ENCODE measurements at regions not wholly inside any gene's neighbourhood (a gene's known extent, or its start where the extent isn't known, plus 50 kb on each side); places are given as distances from the start of the nearest gene placed in this dataset.

GRCh38 chr3:43194069-43194468 lies 88.2 kb upstream of the POMGNT2 start:
- Histone ChIP-seq H3K4me1 (ENCODE audit: low read length) (no peaks in the 10 kb centered on the region), H3K79me2 (ENCODE audit: low read length) (no peaks in the 10 kb centered on the region), H2AFZ (ENCODE audit: low read depth, low read length) (no peak overlapping the region), H3K27ac (ENCODE audit: low read length) (no peak overlapping the region), H3K36me3 (replicated peaks; ENCODE audit: low read depth, low read length) (no peaks in the 10 kb centered on the region), H3K4me3 (ENCODE audit: low read length) (no peak overlapping the region), H3K4me2 (ENCODE audit: low read length) (no peak overlapping the region), H3K9ac (ENCODE audit: low read length) (no peak overlapping the region), H3K9me3 (ENCODE audit: insufficient read depth, low read length) (0 out of 2 replicates have a peak, but pooled peaks cover under 1% of the 10 kb centered on the region), H3K27me3 (ENCODE audit: low read depth, low read length) (peaks cover 52% of the 10 kb centered on the region), H4K20me1 (ENCODE audit: insufficient read depth, low read length) (no peaks in the 10 kb centered on the region)
- TF ChIP-seq CTCF (IDR thresholded peaks at IDR 0.05; ENCODE audit: low read depth, low read length) (no peak), EZH2phosphoT487 (IDR thresholded peaks at IDR 0.05; ENCODE audit: low read depth) (no peak)

DNA sequence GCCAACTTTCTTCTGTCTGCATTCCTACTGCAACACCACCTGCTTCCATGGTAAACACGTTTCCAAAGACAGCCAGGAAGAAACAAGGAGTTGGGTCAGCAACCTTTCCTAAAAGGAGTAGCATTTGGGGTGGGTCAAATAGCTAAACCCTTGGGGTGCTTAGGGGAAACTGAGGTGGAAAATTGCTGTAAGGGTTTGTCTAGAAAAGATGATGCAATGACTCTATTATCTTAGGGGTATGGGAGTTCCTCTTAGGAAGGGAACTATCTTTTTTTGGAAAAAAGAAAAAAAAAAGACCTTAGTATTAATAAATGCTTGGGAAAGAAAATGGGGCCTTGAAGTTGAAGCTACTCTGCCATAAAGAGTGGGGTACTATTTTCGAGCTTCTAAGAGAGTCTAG lies 86.1 kb upstream of the POMGNT2 start:
- Histone ChIP-seq H2AFZ (ENCODE audit: low read depth, low read length) (no peak overlapping the region), H3K79me2 (ENCODE audit: low read length) (no peaks in the 10 kb centered on the region), H3K36me3 (replicated peaks; ENCODE audit: low read depth, low read length) (no peaks in the 10 kb centered on the region), H3K4me1 (ENCODE audit: low read length) (no peaks in the 10 kb centered on the region), H3K27me3 (ENCODE audit: low read depth, low read length) (peaks cover 58% of the 10 kb centered on the region), H3K4me3 (ENCODE audit: low read length) (no peak overlapping the region), H3K27ac (ENCODE audit: low read length) (no peak overlapping the region), H3K9ac (ENCODE audit: low read length) (no peak overlapping the region), H3K9me3 (ENCODE audit: insufficient read depth, low read length) (no peaks in the 10 kb centered on the region), H3K4me2 (ENCODE audit: low read length) (no peak overlapping the region), H4K20me1 (ENCODE audit: insufficient read depth, low read length) (no peaks in the 10 kb centered on the region)
- TF ChIP-seq EZH2phosphoT487 (IDR thresholded peaks at IDR 0.05; ENCODE audit: low read depth) (no peak), CTCF (IDR thresholded peaks at IDR 0.05; ENCODE audit: low read depth, low read length) (no peak)

DNA sequence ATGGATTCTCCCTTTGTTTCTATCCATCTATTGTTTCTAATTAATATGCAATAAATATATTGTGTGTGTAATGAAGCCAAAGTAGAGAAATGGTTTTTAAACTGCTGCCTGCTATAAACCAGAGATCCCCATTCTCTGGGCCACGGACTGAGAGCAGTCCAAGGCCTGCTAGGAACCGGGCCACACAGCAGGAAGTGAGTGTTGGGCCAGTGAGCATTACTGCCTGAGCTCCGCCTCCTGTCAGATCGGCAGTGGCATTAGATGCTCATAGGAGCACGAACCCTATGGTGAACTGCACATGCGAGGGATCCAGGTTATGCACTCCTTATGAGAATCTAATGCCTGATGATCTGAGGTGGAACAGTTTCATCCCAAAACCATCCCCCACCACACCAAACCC lies 85.2 kb upstream of the POMGNT2 start:
- Histone ChIP-seq H3K4me2 (ENCODE audit: low read length) (no peak overlapping the region), H2AFZ (ENCODE audit: low read depth, low read length) (no peak overlapping the region)
- TF ChIP-seq CTCF (IDR thresholded peaks at IDR 0.05; ENCODE audit: low read depth, low read length) (no peak), EZH2phosphoT487 (IDR thresholded peaks at IDR 0.05; ENCODE audit: low read depth) (no peak)

GRCh38 chr3:43190670-43191069 lies 84.8 kb upstream of the POMGNT2 start:
- no peak overlapping the region for H3K4me3 ChIP-seq (ENCODE audit: low read length)
- peaks cover 64% of the 10 kb centered on the region for H3K27me3 ChIP-seq (ENCODE audit: low read depth, low read length)
- H3K9ac ChIP-seq (ENCODE audit: low read length), result no peak overlapping the region
- no peaks in the 10 kb centered on the region for H3K36me3 ChIP-seq (replicated peaks; ENCODE audit: low read depth, low read length)
- H3K4me2 ChIP-seq (ENCODE audit: low read length), result no peak overlapping the region
- no peaks in the 10 kb centered on the region for H3K4me1 ChIP-seq (ENCODE audit: low read length)
- H3K27ac ChIP-seq (ENCODE audit: low read length), result no peak overlapping the region
- no peaks in the 10 kb centered on the region for H4K20me1 ChIP-seq (ENCODE audit: insufficient read depth, low read length)
- H3K79me2 ChIP-seq (ENCODE audit: low read length), result no peaks in the 10 kb centered on the region
- no peaks in the 10 kb centered on the region for H3K9me3 ChIP-seq (ENCODE audit: insufficient read depth, low read length)
- TF ChIP-seq CTCF (IDR thresholded peaks at IDR 0.05; ENCODE audit: low read depth, low read length), result no peak
- TF ChIP-seq EZH2phosphoT487 (IDR thresholded peaks at IDR 0.05; ENCODE audit: low read depth), result no peak
- no peak overlapping the region for H2AFZ ChIP-seq (ENCODE audit: low read depth, low read length)

More for the DNA sequence above, 85.2 kb upstream of the POMGNT2 start:
- Histone ChIP-seq H3K27me3 (ENCODE audit: low read depth, low read length) (peaks cover 64% of the 10 kb centered on the region), H3K9me3 (ENCODE audit: insufficient read depth, low read length) (no peaks in the 10 kb centered on the region), H3K4me3 (ENCODE audit: low read length) (no peak overlapping the region), H3K27ac (ENCODE audit: low read length) (no peak overlapping the region), H3K4me1 (ENCODE audit: low read length) (no peaks in the 10 kb centered on the region), H4K20me1 (ENCODE audit: insufficient read depth, low read length) (no peaks in the 10 kb centered on the region), H3K36me3 (replicated peaks; ENCODE audit: low read depth, low read length) (no peaks in the 10 kb centered on the region), H3K9ac (ENCODE audit: low read length) (no peak overlapping the region), H3K79me2 (ENCODE audit: low read length) (no peaks in the 10 kb centered on the region)

Data from OCI-LY3 (cell line).